ENCODE measurements at regions not wholly inside any gene's neighbourhood (a gene's known extent, or its start where the extent isn't known, plus 50 kb on each side); places are given as distances from the start of the nearest gene placed in this dataset.

DNA sequence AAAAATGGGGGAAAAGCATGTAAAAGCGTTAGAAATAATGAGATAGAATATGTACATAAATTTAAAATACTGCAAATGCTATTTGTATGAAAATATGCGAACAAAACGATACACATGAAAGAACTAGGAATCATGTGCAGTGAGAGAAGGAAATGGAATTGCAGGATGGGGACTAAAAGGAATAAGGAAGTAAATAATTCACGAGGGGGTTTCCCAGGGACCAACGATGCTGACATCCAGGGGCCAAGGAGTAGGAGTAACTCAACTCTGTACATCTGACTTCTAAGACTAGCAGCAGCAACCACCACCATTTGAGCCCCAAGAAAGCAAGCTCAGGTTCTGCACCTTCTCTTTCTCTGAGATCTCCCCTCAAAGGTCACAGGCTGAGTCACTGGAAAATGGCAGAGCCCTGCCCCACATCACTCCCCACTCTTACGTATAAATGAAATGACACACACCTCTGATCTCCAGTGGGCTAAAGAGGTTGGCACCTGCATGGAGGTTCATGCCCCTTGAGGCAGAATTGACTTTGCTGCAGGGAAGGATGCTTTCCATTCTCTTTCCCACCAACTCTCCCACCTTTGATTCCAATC, 100.0 kb upstream of the DLG1 start:
- TF ChIP-seq EZH2 (IDR thresholded peaks at IDR 0.05; ENCODE audit: insufficient read depth, poor library complexity, severe bottlenecking) (no peak), EZH2phosphoT487 (IDR thresholded peaks at IDR 0.05; ENCODE audit: insufficient read depth, low read depth) (no peak)
